ENCODE measurements at regions not wholly inside any gene's neighbourhood (a gene's known extent, or its start where the extent isn't known, plus 50 kb on each side); places are given as distances from the start of the nearest gene placed in this dataset.

- Histone ChIP-seq H3K4me1 (ENCODE audit: low read length) (no peaks in the 10 kb centered on the region), H3K36me3 (replicated peaks; ENCODE audit: low read depth, low read length) (no peaks in the 10 kb centered on the region), H3K27me3 (ENCODE audit: low read depth, low read length) (peaks cover 33% of the 10 kb centered on the region), H3K79me2 (ENCODE audit: low read length) (no peaks in the 10 kb centered on the region), H3K27ac (ENCODE audit: low read length) (no peak overlapping the region), H3K9ac (ENCODE audit: low read length) (no peak overlapping the region), H3K4me2 (ENCODE audit: low read length) (no peak overlapping the region), H4K20me1 (ENCODE audit: insufficient read depth, low read length) (no peaks in the 10 kb centered on the region), H2AFZ (ENCODE audit: low read depth, low read length) (no peak overlapping the region), H3K9me3 (ENCODE audit: insufficient read depth, low read length) (no peaks in the 10 kb centered on the region), H3K4me3 (ENCODE audit: low read length) (no peak overlapping the region)
- TF ChIP-seq CTCF (IDR thresholded peaks at IDR 0.05; ENCODE audit: low read depth, low read length) (no peak), EZH2phosphoT487 (IDR thresholded peaks at IDR 0.05; ENCODE audit: low read depth) (no peak)
Measured at GRCh38 chr16:86814256-86814655, 235.9 kb downstream of the FOXL1 start.

- no peaks in the 10 kb centered on the region for H3K36me3 ChIP-seq (replicated peaks; ENCODE audit: low read depth, low read length)
- no peak overlapping the region for H3K4me2 ChIP-seq (ENCODE audit: low read length)
- no peak overlapping the region for H3K4me3 ChIP-seq (ENCODE audit: low read length)
- no peaks in the 10 kb centered on the region for H3K4me1 ChIP-seq (ENCODE audit: low read length)
- H4K20me1 ChIP-seq (ENCODE audit: insufficient read depth, low read length): no peaks in the 10 kb centered on the region
- H3K27me3 ChIP-seq (ENCODE audit: low read depth, low read length): 0 out of 2 replicates have a peak, but pooled peaks cover 13% of the 10 kb centered on the region
- TF ChIP-seq CTCF (IDR thresholded peaks at IDR 0.05; ENCODE audit: low read depth, low read length) (no peak), EZH2phosphoT487 (IDR thresholded peaks at IDR 0.05; ENCODE audit: low read depth) (no peak)
- H2AFZ ChIP-seq (ENCODE audit: low read depth, low read length): no peak overlapping the region
- H3K9ac ChIP-seq (ENCODE audit: low read length): no peak overlapping the region
- no peak overlapping the region for H3K27ac ChIP-seq (ENCODE audit: low read length)
- no peaks in the 10 kb centered on the region for H3K79me2 ChIP-seq (ENCODE audit: low read length)
- no peaks in the 10 kb centered on the region for H3K9me3 ChIP-seq (ENCODE audit: insufficient read depth, low read length)
Measured at GRCh38 chr16:86816930-86817625, 238.7 kb downstream of the FOXL1 start.

- H3K79me2 ChIP-seq (ENCODE audit: low read length): no peaks in the 10 kb centered on the region
- TF ChIP-seq EZH2phosphoT487 (IDR thresholded peaks at IDR 0.05; ENCODE audit: low read depth) (no peak), CTCF (IDR thresholded peaks at IDR 0.05; ENCODE audit: low read depth, low read length) (no peak)
- no peak overlapping the region for H3K4me3 ChIP-seq (ENCODE audit: low read length)
- 0 out of 2 replicates have a peak, but pooled peaks cover 13% of the 10 kb centered on the region for H3K27me3 ChIP-seq (ENCODE audit: low read depth, low read length)
- H3K36me3 ChIP-seq (replicated peaks; ENCODE audit: low read depth, low read length): no peaks in the 10 kb centered on the region
- H3K4me1 ChIP-seq (ENCODE audit: low read length): no peaks in the 10 kb centered on the region
- no peak overlapping the region for H2AFZ ChIP-seq (ENCODE audit: low read depth, low read length)
- no peak overlapping the region for H3K27ac ChIP-seq (ENCODE audit: low read length)
- H3K4me2 ChIP-seq (ENCODE audit: low read length): no peak overlapping the region
- H4K20me1 ChIP-seq (ENCODE audit: insufficient read depth, low read length): no peaks in the 10 kb centered on the region
- no peak overlapping the region for H3K9ac ChIP-seq (ENCODE audit: low read length)
- no peaks in the 10 kb centered on the region for H3K9me3 ChIP-seq (ENCODE audit: insufficient read depth, low read length)
Measured at GRCh38 chr16:86818671-86819532, 240.6 kb downstream of the FOXL1 start.

GRCh38 chr16:86819533-86819892 lies 241.2 kb downstream of the FOXL1 start:
- Histone ChIP-seq H2AFZ (ENCODE audit: low read depth, low read length) (no peak overlapping the region), H3K27me3 (ENCODE audit: low read depth, low read length) (0 out of 2 replicates have a peak, but pooled peaks cover 13% of the 10 kb centered on the region), H3K27ac (ENCODE audit: low read length) (no peak overlapping the region)

More at GRCh38 chr16:86819533-86819892, 241.2 kb downstream of the FOXL1 start:
- no peaks in the 10 kb centered on the region for H3K79me2 ChIP-seq (ENCODE audit: low read length)
- no peaks in the 10 kb centered on the region for H4K20me1 ChIP-seq (ENCODE audit: insufficient read depth, low read length)
- no peak overlapping the region for H3K9ac ChIP-seq (ENCODE audit: low read length)
- no peaks in the 10 kb centered on the region for H3K4me1 ChIP-seq (ENCODE audit: low read length)
- TF ChIP-seq EZH2phosphoT487 (IDR thresholded peaks at IDR 0.05; ENCODE audit: low read depth) (no peak), CTCF (IDR thresholded peaks at IDR 0.05; ENCODE audit: low read depth, low read length) (no peak)
- no peak overlapping the region for H3K4me2 ChIP-seq (ENCODE audit: low read length)
- H3K4me3 ChIP-seq (ENCODE audit: low read length): no peak overlapping the region
- H3K9me3 ChIP-seq (ENCODE audit: insufficient read depth, low read length): no peaks in the 10 kb centered on the region
- H3K36me3 ChIP-seq (replicated peaks; ENCODE audit: low read depth, low read length): no peaks in the 10 kb centered on the region
